Memory B cell (primary cell): ENCODE measurements at regions not wholly inside any gene's neighbourhood (a gene's known extent, or its start where the extent isn't known, plus 50 kb on each side); places are given as distances from the start of the nearest gene placed in this dataset.

Experiments used
- ATAC-seq: fragments of 150-1000 bp; cut with Tn5 transposase; 2 replicates; pipeline ENCODE4 v1.10.0; 2021; ENCODE audit warnings: low read depth, mild to moderate bottlenecking, moderate library complexity
- DNase-seq, 2 donors: peaks; one replicate each; pipeline ENCODE4 v3.0.0; 2022; ENCODE audit warnings: low spot score in 2 of 2
- H3K27ac Mint-ChIP-seq: one replicate; pipeline ENCODE4 v1.8.0; 2022; ENCODE audit warnings: mild to moderate bottlenecking, moderate library complexity, mixed read lengths
- H3K27me3 Mint-ChIP-seq: one replicate; pipeline ENCODE4 v1.8.0; 2022; ENCODE audit warnings: mixed read lengths
- H3K36me3 Mint-ChIP-seq: one replicate; pipeline ENCODE4 v1.8.0; 2022; ENCODE audit warnings: mild to moderate bottlenecking, mixed read lengths
- H3K4me1 Mint-ChIP-seq: one replicate; pipeline ENCODE4 v1.8.0; 2022; ENCODE audit warnings: mixed read lengths
- H3K4me3 Mint-ChIP-seq: one replicate; pipeline ENCODE4 v1.8.0; 2022; ENCODE audit warnings: mild to moderate bottlenecking, moderate library complexity, mixed read lengths
- H3K9me3 Mint-ChIP-seq: one replicate; pipeline ENCODE4 v1.8.0; 2022; ENCODE audit warnings: mixed read lengths

- Mint-ChIP-seq H3K27me3 (peaks cover 16% of the 10 kb centered on the region), H3K9me3 (peaks cover 5% of the 10 kb centered on the region), H3K4me3 (no peak overlapping the region), H3K4me1 (no peaks in the 10 kb centered on the region), H3K27ac (no peak overlapping the region), H3K36me3 (peaks cover 2% of the 10 kb centered on the region)
- DNase-seq = no peak
- no peak for ATAC-seq
Observed at GRCh38 chr16:22751104-22751667, 62.8 kb upstream of the HS3ST2 start.

DNA sequence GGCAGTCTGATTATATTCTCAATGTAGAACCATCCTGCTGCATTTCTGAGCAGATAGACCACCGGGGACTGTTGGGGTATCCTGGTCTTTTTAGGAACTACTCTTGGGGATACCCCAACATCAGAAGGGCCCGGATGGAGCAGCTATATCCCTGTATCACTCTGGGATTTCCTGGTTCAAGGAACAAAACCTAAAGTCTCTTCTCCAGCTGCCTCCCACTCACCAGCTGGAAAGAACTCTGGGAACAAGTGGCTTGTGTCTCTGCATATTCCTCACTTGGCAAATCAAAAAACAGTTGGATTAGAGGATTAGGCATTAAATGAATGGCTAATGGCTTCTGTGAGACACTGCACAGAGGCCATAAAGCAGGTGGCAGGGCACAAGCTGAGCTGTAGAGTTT lies 62.3 kb upstream of the HS3ST2 start:
- H3K9me3 Mint-ChIP-seq = peaks cover 2% of the 10 kb centered on the region
- no peaks in the 10 kb centered on the region for H3K4me1 Mint-ChIP-seq
- DNase-seq (no peak), ATAC-seq (no peak)
- H3K36me3 Mint-ChIP-seq = no peaks in the 10 kb centered on the region
- H3K27me3 Mint-ChIP-seq = peaks cover 16% of the 10 kb centered on the region
- H3K4me3 Mint-ChIP-seq = no peak overlapping the region
- no peak overlapping the region for H3K27ac Mint-ChIP-seq

- no peak for ATAC-seq
- peaks cover 1% of the 10 kb centered on the region for H3K9me3 Mint-ChIP-seq
- H3K4me3 Mint-ChIP-seq = no peak overlapping the region
- H3K27ac Mint-ChIP-seq = no peak overlapping the region
- H3K4me1 Mint-ChIP-seq = no peaks in the 10 kb centered on the region
- no peaks in the 10 kb centered on the region for H3K36me3 Mint-ChIP-seq
- H3K27me3 Mint-ChIP-seq = peaks cover 13% of the 10 kb centered on the region
- DNase-seq = no peak
Observed at GRCh38 chr16:22753451-22753850, 60.5 kb upstream of the HS3ST2 start.

GRCh38 chr16:22754577-22754976 lies 59.4 kb upstream of the HS3ST2 start:
- Mint-ChIP-seq H3K36me3 (no peaks in the 10 kb centered on the region), H3K9me3 (peaks cover 1% of the 10 kb centered on the region), H3K27me3 (peaks cover 13% of the 10 kb centered on the region), H3K4me3 (no peak overlapping the region), H3K4me1 (no peaks in the 10 kb centered on the region), H3K27ac (no peak overlapping the region)
- ATAC-seq (no peak), DNase-seq (no peak)

- ATAC-seq (no peak), DNase-seq (no peak)
- Mint-ChIP-seq H3K36me3 (no peaks in the 10 kb centered on the region), H3K9me3 (peaks cover 1% of the 10 kb centered on the region), H3K27me3 (peaks cover 13% of the 10 kb centered on the region), H3K4me1 (no peaks in the 10 kb centered on the region), H3K27ac (no peak overlapping the region), H3K4me3 (no peak overlapping the region)
Observed at GRCh38 chr16:22757202-22757601, 56.8 kb upstream of the HS3ST2 start.

GRCh38 chr16:22762486-22762885 lies 51.5 kb upstream of the HS3ST2 start:
- Mint-ChIP-seq H3K27me3 (peaks cover 10% of the 10 kb centered on the region), H3K4me1 (peaks cover 2% of the 10 kb centered on the region), H3K36me3 (no peaks in the 10 kb centered on the region), H3K27ac (no peak overlapping the region), H3K4me3 (no peak overlapping the region), H3K9me3 (peaks cover 1% of the 10 kb centered on the region)
- DNase-seq = no peak
- ATAC-seq = no peak

DNA sequence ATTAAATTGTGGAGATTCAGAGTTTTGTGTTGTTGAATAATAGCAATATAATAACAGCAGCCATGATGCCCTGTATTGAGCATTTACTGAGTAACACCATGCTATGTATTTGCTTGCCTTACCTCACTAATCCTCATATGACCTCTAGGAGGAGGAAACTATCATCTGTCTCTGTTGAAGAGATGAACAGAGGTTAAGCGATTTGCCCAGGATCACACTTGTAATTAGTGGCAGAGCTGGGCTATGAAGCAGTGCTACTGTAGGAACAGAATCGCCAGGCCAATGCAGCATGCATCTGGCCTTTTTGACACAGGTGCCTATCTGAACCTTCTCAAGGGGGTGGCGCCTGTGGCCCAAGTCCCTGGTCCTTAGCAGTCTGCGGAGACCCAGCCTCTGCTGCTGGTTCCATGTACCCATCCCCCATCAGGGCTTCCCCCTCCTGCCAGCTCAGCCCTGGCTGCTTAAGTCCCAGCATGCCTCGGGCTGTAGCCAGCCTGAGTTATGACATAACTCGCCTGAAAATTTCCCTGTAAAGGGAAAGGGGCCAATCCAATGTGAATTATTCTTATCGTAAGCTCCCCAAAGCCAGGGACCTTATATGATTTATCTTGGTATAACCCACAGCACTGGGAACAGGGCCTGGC lies 50.4 kb upstream of the HS3ST2 start:
- Mint-ChIP-seq H3K4me3 (no peak overlapping the region), H3K27me3 (peaks cover 2% of the 10 kb centered on the region), H3K27ac (no peak overlapping the region), H3K4me1 (peaks cover 2% of the 10 kb centered on the region), H3K36me3 (no peaks in the 10 kb centered on the region), H3K9me3 (no peaks in the 10 kb centered on the region)
- ATAC-seq (no peak), DNase-seq (no peak)
